GM23338 (cell line): ENCODE measurements at regions not wholly inside any gene's neighbourhood (a gene's known extent, or its start where the extent isn't known, plus 50 kb on each side); places are given as distances from the start of the nearest gene placed in this dataset.

Source experiments
- CREB1 ChIP-seq: fragments of 250-450 bp; sonication (Bioruptor Pico); IDR thresholded peaks from 2 replicates; pipeline ENCODE4 v1.5.0; 2020; ENCODE audit warnings: low read depth, mild to moderate bottlenecking, moderate library complexity
- CTCF ChIP-seq, 2 experiments: fragments of 200-600 bp in 1 of 2; sonication (generic) in 1 of 2; conservative IDR thresholded peaks; 2 replicates each; pipeline versions ENCODE4 v1.5.1 to v1.6.1; 2016 to 2017; ENCODE audit warnings: antibody characterized with exemption in 2 of 2, low read depth in 2 of 2, mild to moderate bottlenecking in 2 of 2, moderate library complexity in 1 of 2
- EZH2 ChIP-seq: fragments of 200-600 bp; sonication (generic); IDR thresholded peaks from one replicate; pipeline ENCODE4 v1.8.0; 2017; ENCODE audit warnings: antibody characterized with exemption, mild to moderate bottlenecking, low read depth; ENCODE audit not compliant: unreplicated experiment
- EZH2phosphoT487 ChIP-seq: fragments of 200-600 bp; sonication (generic); IDR thresholded peaks from one replicate; pipeline ENCODE4 v1.8.1; 2018; ENCODE audit warnings: antibody characterized with exemption; ENCODE audit not compliant: unreplicated experiment
- JUNB ChIP-seq: IDR thresholded peaks from one replicate; pipeline ENCODE4 v1.6.1; 2016; ENCODE audit warnings: antibody characterized with exemption; ENCODE audit not compliant: unreplicated experiment
- POLR2AphosphoS5 ChIP-seq: IDR thresholded peaks from 2 replicates; pipeline ENCODE4 v1.6.1; 2016; ENCODE audit warnings: antibody characterized with exemption, low read depth
- STAT1 ChIP-seq: IDR thresholded peaks from one replicate; pipeline ENCODE4 v1.6.1; 2016; ENCODE audit warnings: antibody characterized with exemption; ENCODE audit not compliant: unreplicated experiment
- ZNF114 ChIP-seq: fragments of 250-450 bp; sonication (Bioruptor Pico); IDR thresholded peaks from 2 replicates; pipeline ENCODE4 v1.5.0; 2020; ENCODE audit warnings: mild to moderate bottlenecking, moderate library complexity
- ZNF331 ChIP-seq: fragments of 250-450 bp; sonication (Bioruptor Pico); IDR thresholded peaks from 2 replicates; pipeline ENCODE4 v1.5.0; 2020; ENCODE audit warnings: low read depth, mild to moderate bottlenecking, moderate library complexity
- ZNF462 ChIP-seq: fragments of 250-450 bp; sonication (Bioruptor Pico); IDR thresholded peaks from 2 replicates; pipeline ENCODE4 v1.5.0; 2020; ENCODE audit warnings: mild to moderate bottlenecking, moderate library complexity

- TF ChIP-seq ZNF462 (no peak), CTCF (conservative IDR thresholded peaks at IDR 0.05; ENCODE audit: low read depth in 2 of 2) (no peak), EZH2phosphoT487 (no peak), ZNF331 (no peak), EZH2 (no peak), POLR2AphosphoS5 (no peak), JUNB (no peak), ZNF114 (CRISPR knock-in tag) (no peak), CREB1 (CRISPR knock-in tag) (no peak), STAT1 (no peak)
These were observed 328.2 kb downstream of the ADCYAP1 start (continued) for GRCh38 chr18:1232867-1233266.
